ENCODE measurements at regions not wholly inside any gene's neighbourhood (a gene's known extent, or its start where the extent isn't known, plus 50 kb on each side); places are given as distances from the start of the nearest gene placed in this dataset.

- TF ChIP-seq CTCF (IDR thresholded peaks at IDR 0.05) (no peak), POLR2A (IDR thresholded peaks at IDR 0.05) (no peak), EP300 (IDR thresholded peaks at IDR 0.05; ENCODE audit: low read depth) (no peak), POLR2AphosphoS5 (IDR thresholded peaks at IDR 0.05) (no peak)
Observed at GRCh38 chr18:59980188-59980637, 80.4 kb downstream of the PMAIP1 start.
